NCI-H128 (cell line): ENCODE measurements at regions not wholly inside any gene's neighbourhood (a gene's known extent, or its start where the extent isn't known, plus 50 kb on each side); places are given as distances from the start of the nearest gene placed in this dataset.
"Not testable (repeated sequence)": the region's sequence is repeated elsewhere in the genome, so short reads cannot be mapped to it uniquely, and the experiment has no call there.

Experiments used
- DNase-seq: peaks from one replicate; lab custom pipeline; 2025; ENCODE audit not compliant: unreplicated experiment; lab: John Stamatoyannopoulos, UW

GRCh38 chr2:142285480-142285879 lies 154.7 kb upstream of the LRP1B start:
- no peak for DNase-seq

- DNase-seq, result not testable (repeated sequence)
Observed at GRCh38 chr2:142284336-142284735, 153.5 kb upstream of the LRP1B start.

- no peak for DNase-seq
Observed at GRCh38 chr2:142280831-142281230, 150.0 kb upstream of the LRP1B start.

GRCh38 chr2:142270990-142271389 lies 140.2 kb upstream of the LRP1B start:
- no peak for DNase-seq

GRCh38 chr2:142270291-142270690 lies 139.5 kb upstream of the LRP1B start:
- no peak for DNase-seq

GRCh38 chr2:142259356-142259755 lies 128.5 kb upstream of the LRP1B start:
- no peak for DNase-seq

- DNase-seq, result no peak
Observed at GRCh38 chr2:142254031-142254430, 123.2 kb upstream of the LRP1B start.

- DNase-seq, result no peak
Observed at GRCh38 chr2:142241016-142241415, 110.2 kb upstream of the LRP1B start.

- no peak for DNase-seq
Observed at GRCh38 chr2:142236181-142236580, 105.4 kb upstream of the LRP1B start.

- no peak for DNase-seq
Observed at GRCh38 chr2:142234741-142235140, 103.9 kb upstream of the LRP1B start.

- DNase-seq, result no peak
Observed at GRCh38 chr2:142223309-142223708, 92.5 kb upstream of the LRP1B start.

GRCh38 chr2:142222715-142223114 lies 91.9 kb upstream of the LRP1B start:
- DNase-seq, result no peak

- DNase-seq, result no peak
Observed at GRCh38 chr2:142220901-142221300, 90.1 kb upstream of the LRP1B start.

- DNase-seq, result no peak
Observed at GRCh38 chr2:142220239-142220638, 89.4 kb upstream of the LRP1B start.

- no peak for DNase-seq
Observed at GRCh38 chr2:142218471-142218870, 87.7 kb upstream of the LRP1B start.

- DNase-seq, result no peak
Observed at GRCh38 chr2:142217804-142218203, 87.0 kb upstream of the LRP1B start.

- no peak for DNase-seq
Observed at GRCh38 chr2:142200062-142200461, 69.2 kb upstream of the LRP1B start.

- DNase-seq, result no peak
Observed at GRCh38 chr2:142199073-142199472, 68.3 kb upstream of the LRP1B start.

GRCh38 chr2:142190805-142191204 lies 60.0 kb upstream of the LRP1B start:
- no peak for DNase-seq

GRCh38 chr2:142189501-142189900 lies 58.7 kb upstream of the LRP1B start:
- DNase-seq, result no peak

- no peak for DNase-seq
Observed at GRCh38 chr2:142188562-142188961, 57.7 kb upstream of the LRP1B start.

GRCh38 chr2:142180820-142181533 lies 50.2 kb upstream of the LRP1B start:
- no peak for DNase-seq
